Esophagus squamous epithelium (tissue), 5 donors: ENCODE measurements at regions not wholly inside any gene's neighbourhood (a gene's known extent, or its start where the extent isn't known, plus 50 kb on each side); places are given as distances from the start of the nearest gene placed in this dataset.
"Not testable (repeated sequence)": the region's sequence is repeated elsewhere in the genome, so short reads cannot be mapped to it uniquely, and the experiment has no call there.

Experiments used
- DNase-seq: peaks from one replicate; lab custom pipeline; 2025; lab: John Stamatoyannopoulos, UW
- H3K27ac ChIP-seq, 4 donors: fragments of 200-600 bp; sonication (generic); one replicate each; pipeline ENCODE4 v1.5.1; 2016 to 2019; ENCODE audit warnings: mild to moderate bottlenecking in 1 of 4
- H3K27me3 ChIP-seq, 4 donors: fragments of 200-600 bp; sonication (generic); 1 replicate in 3 of 4; 2 replicates in 1 of 4; pipeline versions ENCODE4 v1.5.1 to v1.6.0; 2017 to 2021; ENCODE audit warnings: antibody characterized with exemption in 1 of 4
- H3K36me3 ChIP-seq, 3 donors: fragments of 200-600 bp; sonication (generic); one replicate each; pipeline ENCODE4 v1.5.1; 2016 to 2019
- H3K4me1 ChIP-seq, 3 donors: fragments of 200-600 bp; sonication (generic); one replicate each; pipeline ENCODE4 v1.5.1; 2017 to 2019
- H3K4me3 ChIP-seq, 4 donors: fragments of 200-600 bp; sonication (generic); 1 replicate in 3 of 4; 2 replicates in 1 of 4; pipeline ENCODE4 v1.5.1; 2016 to 2019; ENCODE audit warnings: mild to moderate bottlenecking in 2 of 4, moderate library complexity in 1 of 4
- H3K9me3 ChIP-seq, 3 donors: fragments of 200-600 bp; sonication (generic); one replicate each; pipeline ENCODE4 v1.5.1; 2016 to 2019
- CTCF ChIP-seq, 6 experiments: fragments of 450-650 bp in 4 of 6; fragments of 200-600 bp in 2 of 6; sonication (generic) in 2 of 6; IDR thresholded peaks; one replicate each; pipeline ENCODE4 v1.5.1; 2016 to 2019; ENCODE audit warnings: antibody characterized with exemption in 6 of 6, mild to moderate bottlenecking in 4 of 6, moderate library complexity in 4 of 6
- POLR2A ChIP-seq, 4 donors: fragments of 450-650 bp; IDR thresholded peaks; one replicate each; pipeline ENCODE4 v1.6.1; 2017; ENCODE audit warnings: antibody characterized with exemption in 4 of 4, mild to moderate bottlenecking in 4 of 4, moderate library complexity in 3 of 4
- WGBS, 2 donors: methylation state at CpG; one replicate each; pipeline ENCODE4 v1.1.5; 2018; 5-methylcytosine and 5-hydroxymethylcytosine counted together
- intact Hi-C: fragments of 100-400 bp; cut with DNase I; formaldehyde crosslinking; loops from one replicate; pipeline ENCODE4 v1.15.0; 2022
- donor health status: DM: yes; HTN: yes; CAD: no.

- Histone ChIP-seq H3K27ac (no peak overlapping the region), H3K27me3 (no peaks in the 10 kb centered on the region), H3K4me3 (no peak overlapping the region), H3K36me3 (no peaks in the 10 kb centered on the region), H3K4me1 (no peaks in the 10 kb centered on the region), H3K9me3 (no peaks in the 10 kb centered on the region)
- 25 to 39% methylated on average over 1 of the region's 1 CpG for WGBS, 2 donors
- TF ChIP-seq POLR2A (IDR thresholded peaks at IDR 0.05) (no peak), CTCF (IDR thresholded peaks at IDR 0.05) (no peak)
- intact Hi-C loops = no loop called here
- no peak for DNase-seq
Observed at GRCh38 chr1:106406114-106406513, 650.4 kb upstream of the PRMT6 start.

GRCh38 chr1:106412321-106412720, 644.2 kb upstream of the PRMT6 start:
- intact Hi-C loops, DNase-seq, H3K27ac ChIP-seq, H3K36me3 ChIP-seq, H3K4me1 ChIP-seq, H3K9me3 ChIP-seq, H3K4me3 ChIP-seq, H3K27me3 ChIP-seq: not testable (repeated sequence)
- no CpG with 5 or more reads among the region's 18 CpGs for WGBS, 2 donors

- DNase-seq = no peak
- Histone ChIP-seq H3K27me3 (no peaks in the 10 kb centered on the region), H3K36me3 (no peaks in the 10 kb centered on the region), H3K4me1 (no peaks in the 10 kb centered on the region), H3K4me3 (no peak overlapping the region), H3K27ac (no peak overlapping the region), H3K9me3 (no peaks in the 10 kb centered on the region)
- 70 to 79% methylated on average over 1 of the region's 1 CpG for WGBS, 2 donors
- TF ChIP-seq POLR2A (IDR thresholded peaks at IDR 0.05) (no peak), CTCF (IDR thresholded peaks at IDR 0.05) (no peak)
- intact Hi-C loops = no loop called here
Observed at GRCh38 chr1:106435269-106435668, 621.2 kb upstream of the PRMT6 start.

- Histone ChIP-seq H3K4me1 (no peaks in the 10 kb centered on the region), H3K36me3 (no peaks in the 10 kb centered on the region), H3K27me3 (no peaks in the 10 kb centered on the region), H3K9me3 (no peaks in the 10 kb centered on the region), H3K27ac (no peak overlapping the region), H3K4me3 (no peak overlapping the region)
- DNase-seq = no peak
- no peak for TF ChIP-seq CTCF (IDR thresholded peaks at IDR 0.05)
- TF ChIP-seq POLR2A (IDR thresholded peaks at IDR 0.05) = no peak
- intact Hi-C loops = no loop called here
- WGBS, 2 donors = 69 to 72% methylated on average over 4 of the region's 4 CpGs
Observed at GRCh38 chr1:106439475-106439874, 617.0 kb upstream of the PRMT6 start.

- intact Hi-C loops = no loop called here
- Histone ChIP-seq H3K4me3 (no peak overlapping the region), H3K27ac (no peak overlapping the region), H3K27me3 (no peaks in the 10 kb centered on the region), H3K9me3 (no peaks in the 10 kb centered on the region), H3K36me3 (no peaks in the 10 kb centered on the region), H3K4me1 (no peaks in the 10 kb centered on the region)
- TF ChIP-seq POLR2A (IDR thresholded peaks at IDR 0.05) (no peak), CTCF (IDR thresholded peaks at IDR 0.05) (no peak)
- no peak for DNase-seq
Observed at GRCh38 chr1:106447466-106447865, 609.0 kb upstream of the PRMT6 start.

GRCh38 chr1:106456832-106457231, 599.6 kb upstream of the PRMT6 start:
- TF ChIP-seq POLR2A (IDR thresholded peaks at IDR 0.05) (no peak), CTCF (IDR thresholded peaks at IDR 0.05) (no peak)
- Histone ChIP-seq H3K4me1 (no peaks in the 10 kb centered on the region), H3K27me3 (no peaks in the 10 kb centered on the region), H3K36me3 (no peaks in the 10 kb centered on the region), H3K4me3 (no peak overlapping the region), H3K9me3 (no peaks in the 10 kb centered on the region), H3K27ac (no peak overlapping the region)
- intact Hi-C loops = no loop called here
- no peak for DNase-seq
- 27 to 42% methylated on average over 3 of the region's 3 CpGs for WGBS, 2 donors
